CD4-positive, alpha-beta T cell treated with Interleukin-12 subunit alpha and Interleukin-12 subunit beta, for 1 hour (primary cell): ENCODE measurements at regions not wholly inside any gene's neighbourhood (a gene's known extent, or its start where the extent isn't known, plus 50 kb on each side); places are given as distances from the start of the nearest gene placed in this dataset.
"Not testable (repeated sequence)": the region's sequence is repeated elsewhere in the genome, so short reads cannot be mapped to it uniquely, and the experiment has no call there.

Experiments
- DNase-seq: peaks from one replicate; pipeline ENCODE4 v3.0.0-alpha.2; 2020

- DNase-seq = no peak
Measured at GRCh38 chrX:122092360-122092759, 1045.0 kb downstream of the GLUD2 start.

GRCh38 chrX:122092978-122093377 is 1045.6 kb downstream of the GLUD2 start:
- DNase-seq = no peak

- DNase-seq = no peak
Measured at GRCh38 chrX:122094611-122095010, 1047.2 kb downstream of the GLUD2 start.

GRCh38 chrX:122113376-122113775 is 1066.0 kb downstream of the GLUD2 start:
- no peak for DNase-seq

- DNase-seq = no peak
Measured at GRCh38 chrX:122113896-122114295, 1066.5 kb downstream of the GLUD2 start.

- no peak for DNase-seq
Measured at GRCh38 chrX:122115604-122116003, 1068.2 kb downstream of the GLUD2 start.

- no peak for DNase-seq
Measured at GRCh38 chrX:122119361-122119760, 1064.7 kb upstream of the GRIA3 start.

GRCh38 chrX:122122274-122122673 is 1061.8 kb upstream of the GRIA3 start:
- no peak for DNase-seq

- no peak for DNase-seq
Measured at GRCh38 chrX:122133478-122133877, 1050.6 kb upstream of the GRIA3 start.

GRCh38 chrX:122134291-122134690 is 1049.8 kb upstream of the GRIA3 start:
- no peak for DNase-seq

GRCh38 chrX:122135070-122135469 is 1049.0 kb upstream of the GRIA3 start:
- DNase-seq = no peak

GRCh38 chrX:122140219-122140618 is 1043.9 kb upstream of the GRIA3 start:
- not testable (repeated sequence) for DNase-seq

GRCh38 chrX:122154019-122154418 is 1030.1 kb upstream of the GRIA3 start:
- DNase-seq = no peak

- no peak for DNase-seq
Measured at GRCh38 chrX:122168241-122168640, 1015.8 kb upstream of the GRIA3 start.

GRCh38 chrX:122184791-122185190 is 999.3 kb upstream of the GRIA3 start:
- no peak for DNase-seq

- no peak for DNase-seq
Measured at GRCh38 chrX:122187069-122187713, 996.9 kb upstream of the GRIA3 start.

GRCh38 chrX:122188751-122189150 is 995.3 kb upstream of the GRIA3 start:
- DNase-seq = no peak

GRCh38 chrX:122196343-122196742 is 987.7 kb upstream of the GRIA3 start:
- DNase-seq = no peak

GRCh38 chrX:122203399-122203798 is 980.7 kb upstream of the GRIA3 start:
- DNase-seq = no peak

GRCh38 chrX:122218666-122219065 is 965.4 kb upstream of the GRIA3 start:
- no peak for DNase-seq

GRCh38 chrX:122219226-122219625 is 964.9 kb upstream of the GRIA3 start:
- DNase-seq = no peak

GRCh38 chrX:122219735-122220134 is 964.3 kb upstream of the GRIA3 start:
- no peak for DNase-seq

- DNase-seq = no peak
Measured at GRCh38 chrX:122220644-122221373, 963.3 kb upstream of the GRIA3 start.

- DNase-seq = not testable (repeated sequence)
Measured at GRCh38 chrX:122221810-122222209, 962.3 kb upstream of the GRIA3 start.

- not testable (repeated sequence) for DNase-seq
Measured at GRCh38 chrX:122224137-122224536, 959.9 kb upstream of the GRIA3 start.
